Bronchial epithelial cell (primary cell): ENCODE measurements at regions not wholly inside any gene's neighbourhood (a gene's known extent, or its start where the extent isn't known, plus 50 kb on each side); places are given as distances from the start of the nearest gene placed in this dataset.
A peak's percentile ranks its signal among the peaks of the same experiment; 100 is the strongest.

Experiments
- DNase-seq: peaks from one replicate; pipeline ENCODE4 v3.0.0-alpha.2; 2010; ENCODE audit warnings: low read depth
- FAIRE-seq: peaks from 2 replicates; lab custom pipeline; 2011; peaks lifted over from hg19 to GRCh38; lab: Jason Lieb, UNC
- H3K27me3 ChIP-seq: 2 replicates; pipeline ENCODE4 v1.5.1; 2011; ENCODE audit warnings: low read length; ENCODE audit not compliant: control insufficient read depth, insufficient read depth
- H3K36me3 ChIP-seq: 2 replicates; pipeline ENCODE4 v1.5.1; 2011; ENCODE audit warnings: low read length; ENCODE audit not compliant: control insufficient read depth, insufficient read depth
- H3K4me3 ChIP-seq: 2 replicates; pipeline ENCODE4 v1.5.1; 2011; ENCODE audit warnings: mild to moderate bottlenecking, low read depth, low read length, control low read depth
- CTCF ChIP-seq: IDR thresholded peaks from 2 replicates; pipeline ENCODE4 v1.5.1; 2011; ENCODE audit warnings: mild to moderate bottlenecking, moderate library complexity, low read length, control low read depth, inconsistent platforms; ENCODE audit not compliant: insufficient read depth, severe bottlenecking

DNA sequence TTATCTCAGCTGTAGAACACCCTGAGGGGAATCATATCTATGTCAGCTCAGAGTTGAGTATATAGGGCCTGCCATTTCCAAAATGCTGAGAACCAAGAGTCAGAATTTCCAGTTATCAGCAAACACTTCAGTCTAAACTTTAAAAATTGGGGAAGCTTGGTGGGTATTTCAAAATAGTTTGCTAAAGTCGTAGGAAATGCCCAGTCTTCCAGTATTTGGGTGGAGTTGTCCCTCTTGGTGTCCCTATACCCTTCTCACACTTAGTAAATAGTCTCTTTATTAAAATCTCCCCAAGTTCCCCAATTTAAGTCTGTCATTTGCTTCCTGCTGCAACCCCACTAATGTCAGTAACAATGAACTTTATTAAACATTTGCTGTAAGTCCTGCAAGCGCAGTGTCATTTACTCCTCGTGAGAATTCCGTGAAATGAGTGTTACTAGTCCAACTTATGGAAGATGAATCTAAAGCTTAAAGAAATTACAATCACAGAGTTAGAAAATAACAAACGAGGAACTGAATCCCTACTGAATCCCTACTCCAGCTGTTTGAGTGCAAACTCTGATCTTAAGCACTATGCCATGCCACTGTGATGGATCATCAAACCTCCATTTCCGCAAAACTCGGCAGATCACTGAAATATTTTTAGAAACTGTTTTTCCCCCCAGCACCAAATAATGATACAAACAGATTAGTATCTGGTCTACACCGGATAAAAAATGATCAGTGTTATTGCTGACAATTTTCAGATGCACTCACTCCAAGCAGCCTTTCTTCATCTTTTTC is 341.7 kb upstream of the PROK2 start:
- FAIRE-seq (no peak), DNase-seq (no peak)
- no peaks in the 10 kb centered on the region for H3K27me3 ChIP-seq
- H3K4me3 ChIP-seq, result no peak overlapping the region
- TF ChIP-seq CTCF, result no peak
- no peaks in the 10 kb centered on the region for H3K36me3 ChIP-seq

- no peak for TF ChIP-seq CTCF
- Histone ChIP-seq H3K27me3 (no peaks in the 10 kb centered on the region), H3K4me3 (no peak overlapping the region), H3K36me3 (no peaks in the 10 kb centered on the region)
- DNase-seq, result peak; percentile 100
- peak; percentile 98 for FAIRE-seq
Observed at GRCh38 chr3:72123908-72124441, 339.0 kb upstream of the PROK2 start.

DNA sequence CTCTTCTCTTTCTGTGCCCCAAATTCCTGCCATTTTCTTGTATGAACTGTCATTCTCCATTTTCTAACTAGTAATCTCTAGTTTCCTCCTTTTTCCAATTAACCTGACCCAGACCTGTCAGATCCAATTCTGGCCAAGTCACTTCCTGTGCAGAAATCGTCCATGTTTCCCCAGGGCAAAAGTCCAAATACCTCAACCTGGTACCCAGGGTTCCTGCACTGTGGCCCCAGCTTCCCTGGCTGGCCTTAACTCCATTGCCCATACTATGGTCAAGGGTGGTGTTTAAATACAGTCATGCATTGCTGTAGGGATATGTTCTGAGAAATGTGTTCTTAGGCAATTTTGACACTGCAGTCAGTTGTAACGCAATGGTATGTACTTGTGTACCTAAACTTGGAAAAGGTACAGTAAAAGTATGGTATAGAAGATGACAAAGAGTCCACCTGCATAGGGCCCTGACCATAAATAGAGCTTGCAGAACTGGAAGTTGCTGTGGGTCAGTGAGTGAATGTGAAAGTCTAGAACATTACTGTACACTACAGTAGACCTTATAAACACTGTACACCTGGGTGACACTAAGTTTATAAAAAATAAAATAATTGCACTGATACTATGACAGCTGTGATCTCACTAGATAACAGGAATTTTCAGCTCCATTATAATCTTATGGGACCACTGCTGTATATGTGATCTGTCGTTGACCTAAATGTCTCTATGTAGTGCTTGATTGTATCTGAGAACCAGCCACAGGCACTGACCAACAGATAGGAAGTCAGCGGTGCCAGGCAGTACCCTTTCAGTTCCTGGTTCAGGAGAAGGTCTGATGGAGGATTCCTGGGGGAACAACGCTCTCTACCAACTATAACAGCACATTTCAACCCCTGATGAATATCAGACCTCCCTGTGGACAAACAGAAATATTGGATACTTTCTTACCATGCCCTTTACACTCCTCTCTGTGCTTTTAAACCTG is 336.1 kb upstream of the PROK2 start:
- no peak overlapping the region for H3K4me3 ChIP-seq
- DNase-seq (no peak), FAIRE-seq (no peak)
- H3K36me3 ChIP-seq, result no peaks in the 10 kb centered on the region
- no peak for TF ChIP-seq CTCF
- H3K27me3 ChIP-seq, result no peaks in the 10 kb centered on the region

- Histone ChIP-seq H3K4me3 (no peak overlapping the region), H3K36me3 (no peaks in the 10 kb centered on the region), H3K27me3 (no peaks in the 10 kb centered on the region)
- FAIRE-seq (no peak), DNase-seq (peak; percentile 30)
- TF ChIP-seq CTCF, result no peak
Observed at GRCh38 chr3:72120039-72120438, 335.1 kb upstream of the PROK2 start.

- no peaks in the 10 kb centered on the region for H3K27me3 ChIP-seq
- no peak for DNase-seq
- TF ChIP-seq CTCF, result no peak
- FAIRE-seq, result no peak
- no peak overlapping the region for H3K4me3 ChIP-seq
- H3K36me3 ChIP-seq, result no peaks in the 10 kb centered on the region
Observed at GRCh38 chr3:72118628-72119027, 333.7 kb upstream of the PROK2 start.
